NCI-H82 treated with DMSO at 0.1 percent for 48 hours (cell line): ENCODE measurements at regions not wholly inside any gene's neighbourhood (a gene's known extent, or its start where the extent isn't known, plus 50 kb on each side); places are given as distances from the start of the nearest gene placed in this dataset.
"Not testable (repeated sequence)": the region's sequence is repeated elsewhere in the genome, so short reads cannot be mapped to it uniquely, and the experiment has no call there.

ENCODE experiments used
- DNase-seq: peaks from one replicate; lab custom pipeline; 2025; ENCODE audit not compliant: unreplicated experiment; lab: John Stamatoyannopoulos, UW

DNA sequence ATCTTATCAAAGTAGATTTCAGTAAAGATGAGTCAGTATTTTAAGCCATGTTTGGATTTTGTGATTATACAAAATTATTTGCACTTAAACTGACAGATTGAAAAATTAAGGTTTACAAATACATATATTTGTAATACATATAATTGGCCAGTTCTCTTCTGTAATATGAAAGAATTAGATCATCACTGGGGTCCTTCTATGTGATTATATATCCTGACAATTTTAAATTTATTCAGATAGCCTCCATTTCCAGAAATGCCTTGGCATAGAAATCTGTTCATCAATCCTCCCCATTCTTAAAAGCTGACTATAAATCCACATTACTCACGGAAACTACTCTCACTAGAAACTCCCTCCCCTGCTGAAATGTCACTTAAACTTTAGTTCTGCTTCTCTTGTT is 280.4 kb upstream of the ANXA10 start:
- DNase-seq: no peak

DNA sequence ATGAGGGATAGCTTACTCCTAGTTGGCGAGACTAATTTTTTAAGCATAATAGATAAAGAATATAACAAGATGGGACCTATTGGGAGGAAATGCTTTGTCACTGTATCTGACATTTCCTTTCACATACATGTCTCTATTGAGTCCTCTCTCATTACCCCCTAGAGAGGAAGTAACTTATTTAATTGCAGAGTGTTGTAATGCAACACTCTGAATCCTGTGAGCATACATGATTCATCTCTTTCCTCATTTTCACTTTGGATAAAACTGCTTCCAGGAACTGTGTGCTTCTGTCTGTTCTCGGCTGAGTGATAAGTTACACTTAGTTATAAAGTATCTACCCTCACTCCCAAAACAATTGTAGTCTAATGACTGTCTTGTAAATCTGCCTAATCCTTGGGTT is 266.1 kb upstream of the ANXA10 start:
- DNase-seq: no peak

DNA sequence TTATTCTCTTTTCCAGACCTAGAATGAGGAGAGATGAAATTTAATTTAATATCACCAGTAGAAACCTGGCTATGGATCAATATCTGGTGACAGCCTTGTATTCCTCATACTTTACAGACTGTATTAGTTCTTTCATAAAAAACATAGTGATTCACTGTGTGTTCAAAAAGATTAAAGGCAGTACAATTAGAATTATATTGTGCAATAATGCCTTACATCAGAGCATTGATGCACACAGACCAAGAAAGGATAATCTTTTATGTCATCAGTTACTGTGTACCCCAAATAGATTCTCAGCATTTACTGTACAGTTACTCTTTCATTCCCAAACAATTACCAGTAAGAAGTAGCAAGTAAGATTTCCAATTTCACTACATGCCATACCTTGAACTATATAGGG is 260.5 kb upstream of the ANXA10 start:
- no peak for DNase-seq

DNA sequence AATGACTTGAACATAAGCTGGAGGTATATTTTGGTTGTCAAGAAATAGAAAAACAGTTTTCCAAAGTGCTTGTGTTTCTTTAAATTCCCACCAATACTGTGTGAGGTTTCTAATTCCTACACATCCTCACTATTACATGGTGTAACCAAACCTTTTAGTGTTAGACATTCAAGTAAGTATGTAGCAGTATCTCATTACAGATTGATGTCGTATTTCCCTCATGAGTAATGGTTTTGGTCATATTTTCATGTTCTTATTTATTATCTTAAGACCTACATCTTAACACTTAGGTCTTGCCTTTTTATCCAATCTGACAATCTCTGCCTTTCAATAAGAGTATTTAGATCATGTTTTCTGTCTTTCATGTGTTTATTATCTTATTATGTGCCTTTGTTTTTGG is 253.7 kb upstream of the ANXA10 start:
- no peak for DNase-seq

DNA sequence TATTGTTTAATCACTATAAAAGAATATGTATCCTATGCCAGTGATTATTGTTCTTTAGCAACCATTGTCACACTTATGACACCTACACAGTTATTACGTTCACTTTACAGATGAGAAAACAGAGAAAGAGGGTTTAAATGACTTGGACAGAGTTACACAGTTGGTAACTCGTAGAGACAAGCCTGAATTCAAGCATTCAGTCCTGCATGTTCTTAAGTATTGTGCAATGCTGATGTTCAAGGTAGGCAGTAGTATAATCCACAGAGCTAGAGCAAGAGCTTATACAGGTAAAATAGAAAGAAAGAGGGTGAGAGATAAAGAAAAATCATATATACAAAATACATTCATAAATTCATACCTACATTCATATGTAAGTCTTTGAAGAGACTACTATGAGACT is 249.8 kb upstream of the ANXA10 start:
- DNase-seq: no peak

DNA sequence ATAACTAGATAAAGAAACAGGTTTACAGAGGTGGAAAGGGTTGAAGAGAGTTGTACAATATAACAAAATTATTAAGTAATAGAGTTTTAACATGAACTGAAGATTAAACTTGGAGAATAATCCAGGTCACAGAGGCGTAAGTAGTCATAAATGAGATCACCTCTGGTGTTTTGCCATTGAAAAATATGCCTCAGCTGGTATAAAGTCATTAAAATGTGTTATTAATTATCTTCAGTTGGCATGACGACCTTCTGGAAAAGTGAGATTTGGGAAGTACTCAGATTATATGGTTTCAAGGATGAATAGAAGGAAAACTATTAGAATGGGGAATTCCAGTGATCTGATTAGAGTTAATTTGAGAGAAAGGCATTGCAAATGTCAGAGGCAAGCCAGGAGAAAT is 237.5 kb upstream of the ANXA10 start:
- DNase-seq: no peak

DNA sequence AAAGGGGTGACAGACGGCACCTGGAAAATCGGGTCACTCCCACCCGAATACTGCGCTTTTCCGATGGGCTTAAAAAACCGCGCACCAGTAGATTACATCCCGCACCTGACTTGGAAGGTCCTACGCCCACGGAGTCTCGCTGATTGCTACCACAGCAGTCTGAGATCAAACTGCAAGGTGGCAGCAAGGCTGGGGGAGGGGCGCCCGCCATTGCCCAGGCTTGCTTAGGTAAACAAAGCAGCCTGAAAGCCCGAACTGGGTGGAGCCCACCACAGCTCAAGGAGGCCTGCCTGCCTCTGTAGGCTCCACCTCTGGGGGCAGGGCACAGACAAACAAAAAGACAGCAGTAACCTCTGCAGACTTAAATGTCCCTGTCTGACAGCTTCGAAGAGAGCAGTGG is 234.2 kb upstream of the ANXA10 start:
- DNase-seq: not testable (repeated sequence)

DNA sequence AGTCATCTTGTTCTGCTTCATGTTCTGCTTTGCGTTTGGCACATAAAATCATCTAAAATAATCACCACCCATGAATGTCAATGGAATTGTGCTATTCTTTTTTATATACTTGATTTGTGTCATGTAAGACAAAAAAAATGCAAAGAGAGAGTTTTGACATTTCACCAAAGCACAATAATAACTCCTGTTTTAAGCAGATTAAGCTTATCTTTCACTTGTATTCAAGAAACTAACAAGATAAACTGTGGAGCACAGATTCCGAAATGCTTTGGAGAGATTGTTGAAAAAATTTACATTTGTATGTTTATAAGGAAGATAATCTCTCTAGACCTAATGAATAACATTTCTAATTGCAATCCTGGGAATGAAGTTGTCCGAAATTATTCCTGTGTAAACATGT is 225.1 kb upstream of the ANXA10 start:
- no peak for DNase-seq

DNA sequence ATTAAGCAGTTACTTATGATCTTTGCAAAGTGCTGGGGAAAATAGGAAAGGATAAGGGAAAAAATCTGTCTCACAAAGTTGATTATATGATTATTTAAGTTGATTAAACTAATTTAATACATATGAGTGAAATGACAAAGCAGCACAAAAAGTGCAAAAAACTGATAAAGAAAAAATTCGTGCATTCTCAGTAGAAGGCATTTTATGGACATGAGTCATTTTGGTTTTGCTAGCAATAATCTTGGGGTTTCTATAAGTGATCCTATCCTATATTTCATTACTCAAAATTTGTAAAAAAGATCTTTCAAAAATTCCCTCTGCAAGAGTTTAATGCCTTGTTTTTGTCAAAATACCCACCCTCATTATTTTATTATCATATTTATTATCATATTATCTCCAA is 224.2 kb upstream of the ANXA10 start:
- DNase-seq: no peak

DNA sequence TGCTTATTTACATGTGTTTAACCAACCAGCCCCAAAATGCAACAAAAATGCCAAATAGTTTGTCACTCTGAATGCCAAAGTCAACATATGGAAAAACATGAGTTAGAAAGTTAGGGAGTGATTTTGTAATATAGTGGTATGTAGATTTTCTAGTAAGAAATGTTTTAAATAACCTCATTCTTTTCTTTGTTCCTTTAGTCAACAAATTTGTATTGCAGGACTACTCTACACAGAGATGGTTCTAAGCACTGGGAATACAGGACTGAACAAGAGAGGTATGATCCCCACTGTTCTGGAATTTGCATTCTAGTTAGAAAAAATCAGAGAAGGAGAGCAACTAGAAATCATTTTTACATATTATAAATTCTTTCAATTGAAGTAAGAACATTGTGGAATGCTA is 218.8 kb upstream of the ANXA10 start:
- no peak for DNase-seq

DNA sequence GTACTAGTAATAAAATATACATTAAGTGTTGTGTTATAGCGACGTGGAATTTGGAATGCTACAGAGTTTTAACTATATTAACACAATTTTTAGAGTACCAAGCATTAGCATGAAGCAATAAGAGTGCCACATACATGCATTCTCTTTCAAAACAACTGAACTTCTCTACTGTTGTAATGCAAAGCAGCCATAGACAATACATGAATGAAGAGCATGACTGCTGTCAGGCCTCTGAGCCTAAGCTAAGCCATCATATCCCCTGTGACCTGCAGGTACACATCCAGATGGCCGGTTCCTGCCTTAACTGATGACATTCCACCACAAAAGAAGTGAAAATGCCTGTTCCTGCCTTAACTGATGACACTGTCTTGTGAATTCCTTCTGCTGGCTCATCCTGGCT is 216.2 kb upstream of the ANXA10 start:
- DNase-seq: not testable (repeated sequence)

DNA sequence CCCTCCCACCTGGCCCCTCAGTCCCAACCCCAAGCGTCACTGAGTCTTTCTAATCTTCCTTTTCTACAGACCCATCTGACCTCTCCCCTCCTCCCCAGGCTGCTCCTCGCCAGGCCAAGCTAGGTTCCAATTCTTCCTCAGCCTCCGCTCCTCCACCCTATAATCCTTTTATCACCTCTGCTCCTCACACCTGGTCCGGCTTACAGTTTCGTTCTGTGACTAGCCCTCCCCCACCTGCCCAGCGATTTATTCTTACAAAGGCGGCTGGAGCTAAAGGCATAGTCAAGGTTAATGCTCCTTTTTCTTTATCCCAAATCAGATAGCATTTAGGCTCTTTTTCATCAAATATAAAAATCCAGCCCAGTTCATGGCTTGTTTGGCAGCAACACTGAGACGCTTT is 214.5 kb upstream of the ANXA10 start:
- peak; percentile 36 for DNase-seq

DNA sequence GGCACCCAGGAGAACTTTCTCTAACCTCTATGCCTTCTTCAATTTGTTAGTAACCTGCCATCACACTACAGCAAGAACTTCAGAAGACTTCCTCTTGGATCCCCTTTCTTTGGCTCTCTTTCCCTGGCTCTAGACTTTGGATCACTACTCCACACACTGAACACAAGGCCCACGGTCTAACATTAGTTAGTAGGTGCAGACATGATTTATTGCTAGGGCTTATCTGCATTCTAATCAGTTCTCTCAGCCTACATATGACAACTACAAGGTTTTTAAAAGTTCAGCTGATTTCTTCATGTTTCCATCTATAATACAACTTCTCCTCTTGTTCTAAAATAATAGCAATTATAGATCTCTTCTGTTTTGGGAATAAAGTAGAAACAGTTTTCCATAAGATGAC is 209.1 kb upstream of the ANXA10 start:
- no peak for DNase-seq

DNA sequence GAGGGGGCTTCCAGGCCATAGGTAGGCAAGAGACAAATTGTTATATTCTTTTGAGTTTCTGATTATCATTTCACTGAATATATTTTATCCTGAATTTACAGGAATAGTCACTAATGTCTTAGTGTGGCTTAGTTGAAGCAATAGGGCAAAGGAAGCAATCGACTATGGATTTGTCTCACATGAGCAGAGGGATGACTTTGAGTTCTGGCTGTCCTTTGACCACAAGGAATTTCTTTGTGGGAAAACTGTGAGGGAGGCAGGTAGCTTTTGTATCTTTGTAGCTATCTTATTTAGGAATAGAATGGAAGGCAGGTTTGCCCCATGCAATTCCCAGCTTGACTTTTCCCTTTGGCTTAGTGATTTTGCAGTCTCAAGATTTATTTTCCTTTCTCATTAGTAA is 207.3 kb upstream of the ANXA10 start:
- no peak for DNase-seq

DNA sequence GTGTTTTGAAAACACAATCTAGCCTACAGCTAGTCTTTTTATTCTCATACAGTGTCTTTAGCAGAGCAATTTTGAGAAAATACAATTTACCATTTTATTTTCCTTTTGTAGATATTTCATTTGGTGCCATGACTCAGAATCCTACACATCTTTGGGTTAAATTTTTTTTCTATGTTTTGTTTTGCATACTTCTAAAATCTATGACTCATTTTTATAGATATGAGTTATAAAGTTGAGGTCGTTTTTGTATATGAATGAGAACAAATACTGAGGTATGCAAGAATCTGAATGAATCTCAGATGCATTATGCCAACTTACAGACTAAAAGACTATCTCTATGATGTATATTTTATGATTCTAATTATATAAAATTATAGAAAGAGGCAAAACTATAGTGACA is 206.5 kb upstream of the ANXA10 start:
- DNase-seq: no peak

DNA sequence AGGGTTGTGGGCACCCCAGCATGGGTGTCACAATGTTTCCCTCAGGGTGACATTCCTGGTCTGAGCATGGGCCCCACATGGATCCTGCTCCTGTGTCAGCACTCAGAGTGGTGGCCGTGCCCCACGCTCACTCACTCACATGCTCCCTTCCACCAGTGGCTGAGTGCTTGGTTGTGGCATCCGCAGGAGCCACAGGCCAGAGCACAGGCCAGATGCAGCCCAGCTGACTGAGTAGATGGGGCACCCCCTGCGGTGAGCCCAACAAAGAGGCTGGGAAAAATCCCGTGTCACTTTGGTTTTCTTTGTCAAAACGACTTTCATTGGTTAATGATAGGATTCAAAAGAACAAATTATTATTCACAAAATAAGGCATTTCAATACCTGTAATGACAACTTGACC is 204.6 kb upstream of the ANXA10 start:
- no peak for DNase-seq

DNA sequence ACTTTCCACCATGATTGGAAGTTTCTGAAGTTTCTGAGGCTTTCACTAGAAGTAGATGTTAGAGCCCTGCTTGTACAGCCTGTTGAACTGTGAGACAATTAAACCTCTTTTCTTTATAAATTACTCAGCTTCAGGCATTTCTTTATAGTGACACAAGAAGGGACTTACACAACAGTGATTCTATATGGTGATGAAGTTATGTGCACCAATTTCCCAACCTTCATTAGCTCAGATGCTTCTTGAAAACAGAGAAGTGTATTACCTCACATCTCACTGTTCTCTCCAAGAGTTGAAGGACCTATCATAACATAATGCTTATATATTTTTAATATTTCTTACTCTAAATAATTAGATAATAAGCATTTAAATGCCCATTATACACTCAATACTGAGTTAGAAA is 202.1 kb upstream of the ANXA10 start:
- no peak for DNase-seq

DNA sequence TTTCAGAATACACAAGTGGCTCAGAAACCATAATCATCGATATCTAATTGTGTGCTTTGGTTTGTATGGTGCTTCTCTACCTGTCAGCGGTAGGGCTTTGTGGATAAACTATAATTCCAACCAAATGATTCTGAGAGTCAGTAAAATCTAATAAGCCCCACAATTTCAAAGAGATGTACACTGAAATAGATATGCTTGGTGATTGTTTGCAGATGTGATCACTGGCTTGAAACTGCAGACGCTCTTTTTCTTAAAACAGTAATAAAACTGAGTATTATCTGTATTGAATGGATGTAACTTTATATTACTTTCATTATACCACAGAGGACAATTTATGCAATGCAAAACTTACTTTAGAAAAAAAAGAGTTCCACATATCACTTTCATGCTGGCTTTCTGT is 198.8 kb upstream of the ANXA10 start:
- no peak for DNase-seq

DNA sequence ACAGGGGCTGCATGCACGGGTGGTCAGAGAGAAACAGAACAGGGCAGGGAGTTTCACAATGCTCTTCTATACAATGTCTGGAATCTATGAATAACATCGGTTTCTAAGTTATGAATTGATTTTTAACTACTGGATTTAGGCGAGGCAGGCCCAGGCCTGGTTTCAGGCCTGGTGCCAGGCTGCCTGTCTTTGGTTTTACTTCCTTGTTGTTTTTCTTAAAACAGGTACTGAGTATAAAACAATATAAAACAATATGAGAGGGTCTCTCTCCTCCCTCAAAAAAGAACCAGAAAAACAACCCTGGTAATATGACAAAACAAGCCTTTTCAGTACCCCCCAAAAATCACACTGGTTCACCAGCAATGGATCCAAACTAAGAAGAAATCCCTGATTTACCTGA is 196.1 kb upstream of the ANXA10 start:
- not testable (repeated sequence) for DNase-seq

DNA sequence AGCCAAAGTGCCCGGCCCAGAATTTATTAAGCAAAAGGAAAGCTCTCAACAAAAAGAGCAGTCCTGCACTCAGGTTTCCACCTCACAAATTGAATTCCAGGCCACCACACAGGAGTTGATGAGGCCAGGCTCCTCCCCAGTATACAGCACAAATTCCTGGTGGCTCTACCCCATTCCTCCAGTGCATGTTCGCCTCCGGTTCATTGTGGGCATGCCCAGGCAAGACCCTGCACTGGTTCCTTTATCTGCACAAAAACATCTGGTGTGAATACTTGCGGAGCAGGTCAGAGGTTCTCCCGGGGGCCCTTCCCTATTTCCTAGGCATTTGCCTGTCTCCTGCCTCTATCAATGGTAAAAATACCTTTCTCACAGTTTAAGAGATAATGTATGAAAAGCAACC is 195.2 kb upstream of the ANXA10 start:
- DNase-seq: no peak

DNA sequence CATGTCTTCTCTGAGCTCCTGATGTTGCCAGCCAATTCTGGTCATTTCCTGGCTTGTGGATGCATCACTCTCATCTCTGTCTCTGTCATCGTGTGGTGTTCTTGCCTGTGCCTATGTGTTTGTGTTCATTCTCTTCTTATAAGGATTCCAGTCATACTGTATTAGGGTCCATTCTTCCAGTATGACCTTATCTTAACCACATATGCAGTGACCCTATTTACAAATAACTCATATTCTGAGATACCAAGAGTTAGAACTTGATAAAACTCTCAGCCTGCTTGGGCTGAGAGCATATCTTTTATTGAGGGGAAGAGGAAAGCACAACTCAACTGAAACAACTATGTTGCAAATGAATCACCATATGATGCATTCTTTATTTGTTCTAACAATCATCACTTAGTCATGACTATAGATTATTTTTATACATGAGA is 189.0 kb upstream of the ANXA10 start:
- no peak for DNase-seq

DNA sequence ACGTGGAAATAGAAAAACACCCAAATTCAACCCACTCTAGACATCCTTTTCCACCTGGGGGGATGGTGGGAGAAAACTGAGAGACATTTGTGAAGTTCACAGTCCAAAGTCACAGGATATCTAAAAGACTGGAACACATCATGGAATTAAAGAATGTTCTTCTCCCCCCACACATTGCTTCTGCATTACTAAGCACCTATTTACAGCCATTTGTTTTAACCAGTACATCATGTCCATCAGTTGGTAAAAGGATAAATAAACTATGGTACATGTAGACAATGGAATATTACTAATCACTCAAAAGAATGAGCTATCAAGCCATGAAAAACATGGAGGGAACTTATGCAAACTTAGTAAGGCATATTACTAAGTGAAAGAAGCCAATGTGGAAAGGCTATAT is 185.5 kb upstream of the ANXA10 start:
- no peak for DNase-seq

DNA sequence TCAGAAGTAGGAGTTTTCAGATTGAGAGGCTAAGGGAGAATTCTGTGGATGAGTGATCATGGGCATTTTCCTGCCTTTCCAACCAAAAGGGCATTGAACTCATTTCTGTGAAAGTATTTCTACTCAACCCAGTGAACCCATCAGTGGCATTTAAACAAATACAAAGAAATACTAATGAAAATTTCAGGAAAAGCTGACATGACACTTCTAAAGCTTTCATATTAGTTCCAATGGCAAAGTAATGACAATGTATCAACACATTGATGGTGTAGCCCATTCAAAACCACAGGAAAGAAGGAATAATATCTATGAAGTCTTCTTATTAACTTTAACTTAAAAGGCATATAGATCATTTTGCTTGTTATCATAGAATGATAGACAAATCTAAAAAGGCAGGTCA is 183.5 kb upstream of the ANXA10 start:
- DNase-seq: no peak

DNA sequence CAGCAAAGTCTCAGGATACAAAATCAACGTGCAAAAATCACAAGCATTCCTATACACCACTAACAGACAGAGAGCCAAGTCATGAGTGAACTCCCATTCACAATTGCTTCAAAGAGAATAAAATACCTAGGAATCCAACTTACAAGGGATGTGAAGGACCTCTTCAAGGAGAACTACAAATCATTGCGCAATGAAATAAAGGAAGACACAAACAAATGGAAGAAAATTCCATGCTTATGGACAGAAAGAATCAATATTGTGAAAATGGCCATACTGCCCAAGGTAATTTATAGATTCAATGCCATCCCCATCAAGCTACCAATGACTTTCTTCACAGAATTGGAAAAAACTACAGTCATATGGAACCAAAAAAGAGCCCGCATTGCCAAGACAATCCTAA is 179.8 kb upstream of the ANXA10 start:
- DNase-seq: not testable (repeated sequence)
